NCI-H2227 (cell line): ENCODE measurements at regions not wholly inside any gene's neighbourhood (a gene's known extent, or its start where the extent isn't known, plus 50 kb on each side); places are given as distances from the start of the nearest gene placed in this dataset.
"Not testable (repeated sequence)": the region's sequence is repeated elsewhere in the genome, so short reads cannot be mapped to it uniquely, and the experiment has no call there.

Experiments
- DNase-seq: peaks from one replicate; lab custom pipeline; 2025; ENCODE audit not compliant: unreplicated experiment; lab: John Stamatoyannopoulos, UW

DNA sequence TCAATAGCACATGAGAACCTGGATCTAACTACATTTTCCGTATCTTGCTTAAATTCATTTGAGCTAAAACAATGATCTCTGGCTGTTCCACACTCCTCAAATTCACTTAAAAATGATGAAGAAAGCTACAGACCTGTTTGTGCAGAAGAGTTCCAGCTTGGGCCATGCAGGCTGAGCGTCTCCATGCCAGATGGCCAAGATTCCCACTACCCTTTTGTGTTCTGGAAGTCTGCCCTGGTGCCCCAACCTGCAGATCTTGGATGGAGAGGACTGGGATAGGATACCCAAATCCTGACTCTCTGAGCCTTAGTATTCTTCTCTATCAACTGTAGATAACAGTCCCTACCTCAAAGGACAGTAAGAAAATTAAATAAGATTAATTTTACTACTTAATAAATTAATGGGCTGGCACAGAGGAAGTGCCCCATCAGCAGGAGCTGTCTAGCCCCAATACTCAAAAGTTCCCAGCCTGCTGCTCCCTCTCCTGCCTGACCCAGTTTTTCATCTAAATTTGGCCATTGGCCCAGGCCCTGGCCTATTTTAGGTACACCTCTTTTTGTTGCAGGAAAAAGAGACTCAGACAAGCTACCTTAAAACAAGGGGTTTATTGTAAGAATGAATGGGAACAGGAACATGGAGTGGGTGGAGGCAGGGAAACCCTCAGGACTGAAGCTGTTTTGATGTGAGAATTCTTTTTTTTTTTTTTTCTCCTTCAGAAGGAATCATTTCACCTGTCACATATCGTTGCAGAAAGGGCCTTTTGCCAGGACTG, 81.4 kb upstream of the GRK3 start:
- no peak for DNase-seq

DNA sequence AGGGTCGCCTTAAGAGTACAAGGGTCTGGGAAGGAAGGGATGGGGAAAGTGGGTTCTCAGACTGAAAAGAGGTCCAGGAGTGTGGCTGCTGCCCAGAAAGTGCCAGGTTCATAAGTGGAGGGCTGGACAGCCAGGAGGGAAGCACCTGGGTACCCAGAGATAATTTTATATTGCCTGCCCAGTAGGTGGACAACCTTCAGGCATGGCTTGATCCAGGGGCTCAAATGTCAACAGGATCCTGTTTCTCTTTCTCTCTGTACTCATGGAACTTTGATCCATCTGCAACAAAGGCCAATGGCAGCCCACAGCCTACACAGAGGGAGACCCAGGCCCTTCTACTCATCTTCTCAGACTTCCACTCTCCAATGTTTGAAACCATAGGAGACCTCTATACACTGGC, 80.5 kb upstream of the GRK3 start:
- DNase-seq: no peak

DNA sequence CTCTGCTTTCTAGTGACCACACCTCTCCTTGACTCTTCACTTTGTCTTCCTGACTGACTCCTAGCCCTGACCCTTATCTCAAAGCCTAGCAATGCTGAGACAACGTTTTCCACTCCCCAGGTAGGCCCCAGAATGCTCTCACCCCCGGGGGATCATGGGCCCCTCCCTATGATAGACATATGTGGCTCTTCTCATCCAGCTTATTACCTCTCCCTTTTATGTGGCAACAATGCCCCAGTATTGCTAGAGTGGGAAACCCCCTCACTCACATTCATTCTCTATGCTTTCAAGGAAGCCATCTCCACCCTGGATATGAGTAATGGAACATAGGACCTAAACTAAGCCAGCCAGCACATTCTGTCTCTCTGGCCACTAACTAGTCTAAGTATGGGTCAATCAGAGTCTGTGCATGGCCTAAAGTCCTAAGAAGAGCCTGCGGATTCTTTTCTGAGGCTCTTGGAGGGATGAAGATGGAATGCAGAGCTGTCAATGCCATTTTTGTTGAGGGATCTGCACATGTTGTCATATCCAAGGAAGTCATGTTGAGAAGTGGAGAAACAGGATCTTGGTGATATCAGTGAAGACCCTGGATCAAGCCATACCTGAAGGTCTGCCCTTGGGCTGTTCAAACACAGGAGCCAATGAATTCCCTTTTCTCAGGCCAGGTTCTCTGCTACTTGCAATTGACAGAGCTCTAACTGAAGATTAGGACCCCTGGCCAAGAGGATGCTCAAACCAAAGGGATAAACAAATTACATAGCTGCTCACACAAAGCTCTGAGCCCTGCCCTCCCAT, 79.8 kb upstream of the GRK3 start:
- no peak for DNase-seq

DNA sequence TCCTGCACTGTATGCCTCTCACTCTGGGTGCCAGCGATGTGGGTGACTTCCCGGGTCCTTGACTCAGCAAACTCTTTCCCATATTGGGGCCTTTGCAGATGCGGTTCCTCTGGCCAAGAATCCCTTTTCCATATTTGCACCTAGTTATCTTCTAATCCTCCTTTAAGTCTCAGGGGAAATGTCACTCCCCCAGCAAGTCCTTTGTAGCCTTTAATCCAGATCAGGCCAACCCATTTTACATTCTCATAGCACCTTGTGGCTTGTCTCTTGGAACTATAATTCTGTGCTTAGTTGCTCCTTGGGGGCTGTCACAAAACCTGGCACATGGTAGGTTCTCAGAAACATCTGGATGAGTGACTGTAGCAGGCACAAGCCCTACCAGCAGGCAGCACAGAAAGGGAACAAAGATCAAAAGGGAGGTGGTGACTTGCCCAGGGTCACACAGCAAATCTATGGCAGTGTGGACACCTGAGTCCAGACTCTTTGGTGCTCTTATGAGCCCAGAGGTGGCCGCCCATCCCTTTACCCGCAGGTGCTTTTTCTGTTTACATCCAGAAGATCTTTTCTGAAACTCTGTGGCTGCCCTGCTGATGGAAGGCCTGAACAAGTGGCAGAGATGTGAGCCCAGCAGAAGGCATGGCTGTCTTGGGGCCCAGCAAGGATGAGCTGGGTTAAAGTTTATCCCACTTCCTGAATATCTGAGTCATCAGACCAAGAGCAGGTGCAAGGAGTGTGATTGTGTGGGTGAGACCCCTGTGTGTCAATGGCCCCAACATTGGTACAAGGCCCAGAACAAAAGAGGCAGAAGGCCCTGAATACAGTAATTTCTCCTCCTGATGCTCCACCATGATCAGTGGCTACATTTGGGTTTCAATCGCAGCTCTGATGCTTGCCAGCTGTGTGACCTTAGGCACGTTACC, 78.6 kb upstream of the GRK3 start:
- no peak for DNase-seq

DNA sequence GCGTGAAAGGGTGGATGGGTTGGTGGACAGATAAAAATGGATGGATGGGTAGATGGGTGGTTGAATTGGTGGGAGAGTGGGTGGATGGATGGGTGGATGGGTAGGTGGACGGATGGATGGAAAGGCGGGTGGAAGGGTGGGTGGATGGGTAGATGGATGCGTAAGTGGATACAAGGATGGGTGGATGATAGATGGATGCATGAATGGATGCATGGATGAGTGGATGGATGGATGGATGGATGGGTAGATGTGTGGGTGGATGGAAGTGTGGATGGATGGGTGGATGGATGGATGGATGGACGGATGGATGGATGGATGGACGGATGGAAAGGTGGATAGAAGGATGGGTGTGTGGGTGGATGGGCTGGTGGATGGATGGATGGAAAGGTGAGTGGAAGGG, 77.0 kb upstream of the GRK3 start:
- no peak for DNase-seq

DNA sequence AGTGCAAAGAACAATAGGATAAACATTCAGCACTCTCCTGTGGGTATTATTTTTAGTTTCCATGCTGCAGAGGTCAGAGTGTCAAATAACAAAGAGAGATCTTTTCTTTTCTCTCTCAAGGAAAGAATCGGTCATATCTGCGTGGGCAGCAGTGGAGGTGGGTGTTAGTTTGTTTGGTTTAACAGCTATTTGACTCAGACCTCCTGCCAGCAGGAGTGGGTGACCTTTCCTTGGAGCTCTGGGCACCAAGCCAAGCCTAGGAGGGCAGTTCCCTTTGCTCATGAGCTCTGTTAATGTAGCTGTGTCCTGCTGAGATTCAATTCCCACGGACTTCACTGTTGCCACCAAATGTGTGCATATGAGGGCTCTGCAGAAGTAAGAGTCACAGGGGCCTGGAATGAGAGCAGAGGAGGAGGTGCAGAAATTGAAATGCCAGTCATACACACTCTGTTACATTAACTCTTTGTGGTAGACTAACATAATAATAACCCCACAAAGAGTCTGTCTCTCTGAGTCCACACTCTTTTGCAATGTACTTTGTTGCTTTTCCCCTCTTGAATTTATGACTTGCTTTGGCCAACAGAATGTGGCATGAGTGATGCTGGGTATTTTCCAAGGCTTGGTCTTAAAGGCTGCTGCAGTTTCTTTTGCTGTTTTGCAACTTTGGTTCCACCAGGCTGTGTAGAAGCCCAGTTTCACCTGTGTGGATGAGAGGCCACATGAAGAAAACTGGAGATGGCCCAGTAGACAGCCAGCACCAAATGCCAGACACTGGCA, 76.0 kb upstream of the GRK3 start:
- peak; percentile 88 for DNase-seq

DNA sequence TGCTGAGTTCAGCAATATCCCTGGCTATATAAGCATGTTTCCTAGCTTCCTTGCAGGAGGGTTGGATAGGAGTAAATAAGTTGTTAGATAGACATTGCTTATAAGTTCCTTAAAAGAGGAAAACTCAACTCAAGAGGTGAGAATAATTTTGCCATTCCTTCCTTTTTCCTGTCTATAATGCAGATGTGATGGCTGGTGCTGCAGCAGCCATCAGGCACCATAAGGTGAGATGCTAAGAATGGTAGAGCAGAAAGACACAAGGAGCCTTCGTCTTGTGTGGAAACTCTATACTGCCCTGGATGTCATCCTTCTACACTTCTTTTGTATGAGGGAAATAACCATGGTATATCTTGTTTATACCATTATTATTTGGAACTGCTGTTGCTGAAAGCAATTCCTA, 74.5 kb upstream of the GRK3 start:
- no peak for DNase-seq

DNA sequence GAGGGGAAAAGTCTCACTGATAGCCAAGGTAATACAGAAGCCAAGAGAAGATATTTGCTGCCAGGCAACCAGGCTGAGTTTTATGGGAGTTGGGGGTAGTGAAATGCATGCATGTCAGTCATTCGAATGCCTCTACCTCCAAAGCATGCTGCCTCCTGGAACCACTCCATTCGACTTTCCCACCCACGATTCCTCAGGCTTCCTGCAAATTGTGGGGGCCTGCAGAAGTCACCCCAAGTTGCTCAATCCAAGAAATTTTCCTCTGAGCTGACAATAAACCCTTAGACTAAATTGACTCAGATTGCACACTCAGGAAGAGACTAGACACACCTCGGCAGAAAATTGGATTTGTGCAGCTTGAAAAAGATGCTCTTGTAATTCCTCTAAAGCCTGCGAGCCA, 73.6 kb upstream of the GRK3 start:
- DNase-seq: no peak

DNA sequence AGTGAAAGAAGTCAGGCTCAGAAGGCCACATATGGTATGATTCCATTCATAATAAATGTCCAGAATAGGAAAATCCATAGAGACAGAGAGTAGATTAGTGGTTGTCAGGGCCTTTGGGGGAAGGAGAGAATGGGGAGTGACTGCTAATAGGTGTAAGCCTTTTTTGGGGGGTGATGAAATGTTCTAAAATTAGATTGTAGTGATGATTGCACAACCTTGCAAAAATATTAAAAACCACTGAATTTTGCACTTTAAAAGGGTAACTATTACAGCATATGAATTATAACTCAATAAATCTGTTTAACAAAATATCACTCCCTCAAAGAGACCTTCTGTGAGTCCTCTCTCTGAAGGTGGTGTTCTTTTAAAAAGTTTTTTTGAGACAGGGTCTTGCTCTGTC, 72.3 kb upstream of the GRK3 start:
- no peak for DNase-seq

DNA sequence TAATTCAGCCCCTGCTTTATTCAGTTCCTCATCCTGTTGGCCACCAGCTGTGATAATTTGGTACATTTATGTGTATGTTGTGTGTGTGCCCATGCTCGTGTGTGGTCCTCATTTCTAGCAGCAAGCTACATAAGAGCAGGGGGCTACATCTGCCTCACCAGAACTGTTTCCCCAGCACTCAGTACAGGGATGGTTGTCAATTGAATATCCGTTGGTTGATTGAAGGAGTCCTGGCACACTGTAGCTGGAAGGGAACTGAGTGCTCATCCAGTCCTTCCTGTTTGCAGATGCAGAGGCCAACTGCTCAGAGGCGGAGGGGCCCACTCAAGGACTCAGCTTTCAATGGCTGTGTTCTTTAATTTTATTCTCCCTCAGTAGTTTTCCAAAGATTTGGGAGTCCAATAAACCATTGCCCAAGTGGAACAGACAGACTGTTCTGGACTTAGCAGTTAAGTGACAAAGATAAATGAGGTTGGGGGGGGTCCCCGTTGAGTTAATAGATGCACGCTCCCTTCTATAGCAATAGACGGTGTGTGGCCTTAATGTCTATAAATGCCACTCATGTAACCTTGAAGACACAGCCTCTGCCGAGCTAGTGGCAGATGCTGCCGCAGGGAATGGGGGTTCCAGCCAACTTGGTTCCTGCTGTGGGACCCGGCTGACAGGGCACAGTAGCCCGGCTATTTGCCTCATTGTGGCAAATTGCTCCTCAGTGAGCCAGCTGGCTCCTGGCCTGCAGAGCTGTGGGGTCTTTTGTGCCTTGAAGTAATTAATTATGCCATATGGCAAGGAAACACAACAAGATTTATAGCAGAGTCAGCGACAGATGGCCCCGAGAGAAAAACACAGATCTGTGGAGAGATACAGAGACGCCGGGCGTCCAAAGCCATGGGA, 71.4 kb upstream of the GRK3 start:
- DNase-seq: peak; percentile 79

DNA sequence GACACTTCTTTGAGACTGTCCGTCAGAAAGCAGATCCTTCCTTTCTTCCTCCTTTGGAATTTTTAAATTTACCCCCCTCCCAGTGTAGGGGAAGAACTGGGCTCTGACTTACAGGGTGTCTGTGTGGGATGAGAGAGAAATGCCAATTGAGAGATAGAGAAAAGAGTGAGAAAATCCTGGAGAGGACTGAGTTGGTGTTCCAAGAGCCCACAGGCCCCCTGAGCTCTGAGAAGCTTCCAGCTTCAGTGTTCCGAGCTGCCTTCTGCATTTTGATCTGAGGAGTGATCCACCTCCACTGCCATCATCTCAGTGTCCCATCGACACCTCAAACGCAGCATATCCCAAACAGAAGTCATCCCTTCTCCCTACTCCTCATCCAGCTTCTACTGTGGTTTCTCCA, 70.7 kb upstream of the GRK3 start:
- no peak for DNase-seq

DNA sequence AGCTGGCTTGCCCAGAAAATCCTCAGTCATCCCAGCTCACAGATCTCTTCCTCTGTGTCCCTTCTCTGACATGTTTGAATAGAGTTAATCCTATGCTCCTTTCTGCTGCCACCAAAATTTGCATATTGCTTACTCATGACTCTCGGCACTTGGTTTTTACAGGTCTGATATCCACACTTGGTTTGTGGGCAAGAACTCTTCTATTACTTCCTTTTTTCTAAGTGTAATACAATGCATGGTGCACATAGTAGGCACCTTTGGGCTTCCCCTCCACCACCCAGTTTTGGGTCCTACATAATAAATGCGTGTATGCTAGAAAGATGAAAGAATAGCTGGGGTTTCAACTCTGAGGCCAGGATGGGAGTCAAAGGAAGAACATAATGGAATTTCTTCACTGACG, 69.7 kb upstream of the GRK3 start:
- DNase-seq: no peak

DNA sequence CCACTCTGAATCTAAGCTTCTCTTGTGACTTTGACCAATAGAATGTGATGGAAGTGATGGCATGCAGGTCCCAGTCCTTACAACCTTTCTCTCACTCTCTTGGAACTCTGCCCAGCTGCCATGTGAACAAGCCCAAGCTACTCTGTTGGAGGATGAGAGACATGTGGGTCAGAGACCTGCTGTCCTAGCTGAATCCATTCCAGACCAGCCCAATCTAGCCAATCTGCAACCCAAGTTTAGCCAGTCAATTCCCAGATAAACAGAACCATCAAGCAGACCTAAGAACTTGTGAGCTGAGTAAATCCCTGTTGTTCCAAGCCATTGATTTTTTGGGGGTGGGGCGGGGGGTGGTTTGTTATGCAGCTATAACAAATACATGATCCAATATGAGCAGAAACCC, 69.2 kb upstream of the GRK3 start:
- no peak for DNase-seq

DNA sequence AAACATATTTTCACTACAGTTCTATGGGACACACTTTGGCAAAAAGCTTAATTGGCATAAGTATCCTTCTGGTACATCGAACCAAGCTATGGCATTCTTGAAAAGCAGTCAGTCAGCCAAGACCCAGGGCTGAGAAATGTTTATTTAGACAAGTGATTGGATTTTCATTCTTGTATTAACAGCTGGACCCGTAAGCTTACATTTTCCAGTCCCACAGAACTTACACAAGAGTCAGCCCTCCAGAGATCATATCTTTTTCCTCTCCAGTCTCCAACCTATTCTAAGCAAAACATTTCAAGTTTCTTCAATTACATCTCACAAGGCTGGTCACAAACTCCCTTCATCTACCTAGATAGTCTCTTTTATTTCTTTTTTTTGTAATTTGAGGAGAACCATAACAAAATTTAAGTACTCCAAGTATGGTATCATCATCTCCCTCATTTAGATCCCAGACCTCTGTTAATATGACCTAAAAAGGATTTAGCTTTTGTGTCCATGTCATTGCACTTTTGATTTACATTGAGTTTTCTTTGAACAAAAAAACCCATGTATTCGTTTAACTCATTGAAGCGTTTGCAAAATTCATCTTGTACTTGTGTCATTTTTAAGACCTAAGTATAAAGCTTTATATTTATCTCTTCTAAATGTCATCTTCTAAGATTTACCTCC, 67.9 kb upstream of the GRK3 start:
- DNase-seq: no peak

DNA sequence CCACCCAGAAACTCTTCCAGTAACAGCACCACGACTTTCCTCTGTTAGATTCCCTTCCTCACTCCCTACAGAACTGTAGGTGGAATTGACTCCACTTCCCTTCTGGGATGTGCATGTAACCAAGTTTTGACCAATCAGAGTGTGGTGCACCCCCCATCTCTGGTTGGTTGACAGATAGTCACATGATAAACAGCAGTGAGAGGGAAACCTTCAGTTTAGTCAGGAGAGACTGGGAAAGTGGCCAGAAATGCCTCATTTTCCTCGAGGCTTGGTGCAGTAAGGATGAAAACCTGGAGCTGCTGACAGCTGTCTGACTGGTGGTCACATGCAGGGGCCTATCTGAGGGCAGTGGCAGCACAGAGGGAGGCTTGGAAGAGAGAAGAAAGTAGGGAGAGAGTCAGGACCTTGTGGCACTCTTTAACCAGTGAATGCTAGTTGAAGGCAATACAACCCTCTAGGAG, 67.3 kb upstream of the GRK3 start:
- no peak for DNase-seq

DNA sequence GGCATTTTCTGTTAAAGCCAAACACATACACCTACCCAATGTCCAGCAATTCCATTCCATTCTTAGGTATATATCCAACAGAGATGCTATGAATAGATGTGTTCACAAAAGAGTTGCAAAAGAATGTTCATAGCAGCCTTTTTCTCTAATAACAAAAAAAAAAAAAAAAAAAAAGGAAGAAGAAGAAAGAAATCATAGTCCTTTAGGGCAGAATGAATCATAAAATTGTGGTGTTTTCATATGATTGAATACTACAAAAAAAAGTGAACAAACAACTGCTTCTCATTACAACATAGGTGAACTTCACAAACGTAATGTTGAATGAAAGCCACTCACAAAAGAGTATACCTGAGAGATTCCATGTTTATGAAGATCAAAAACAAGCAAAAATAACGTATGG, 66.8 kb upstream of the GRK3 start:
- DNase-seq: no peak

DNA sequence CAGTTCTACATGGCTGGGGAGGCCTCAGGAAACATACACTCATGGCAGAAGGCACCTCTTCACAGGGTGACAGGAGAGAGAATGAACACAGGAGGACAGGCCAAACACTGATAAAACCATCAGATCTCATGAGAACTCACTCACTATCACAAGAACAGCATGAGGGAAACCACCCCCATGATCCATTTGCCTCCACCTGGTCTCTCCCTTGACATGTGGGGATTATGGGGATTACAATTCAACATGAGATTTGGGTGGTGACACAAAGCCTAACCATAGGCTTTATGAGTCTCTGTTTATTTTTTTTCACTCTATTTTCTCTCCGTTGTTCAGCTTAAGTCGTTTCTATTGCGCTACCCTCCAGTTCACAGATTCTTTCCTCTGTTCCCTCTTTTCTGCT, 63.8 kb upstream of the GRK3 start:
- DNase-seq: not testable (repeated sequence)

DNA sequence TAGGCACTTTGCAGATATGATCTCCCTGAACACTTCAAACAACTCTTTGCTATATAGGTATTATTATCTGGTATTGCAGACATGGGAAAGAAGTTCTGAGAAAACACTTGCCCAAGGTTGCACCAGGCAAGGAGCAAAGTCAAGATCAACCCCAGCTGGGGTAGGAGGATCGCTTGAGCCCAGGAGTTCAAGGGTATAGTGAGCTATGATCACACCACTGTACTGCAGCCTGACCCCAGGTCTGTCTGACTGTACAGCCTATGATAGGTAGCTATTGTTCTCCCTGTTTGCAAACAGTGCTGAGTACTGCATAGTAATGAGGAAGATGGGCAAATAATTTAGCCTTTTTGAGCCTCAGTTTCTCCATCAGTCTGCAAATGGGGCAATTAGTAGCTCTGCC, 60.5 kb upstream of the GRK3 start:
- DNase-seq: not testable (repeated sequence)

DNA sequence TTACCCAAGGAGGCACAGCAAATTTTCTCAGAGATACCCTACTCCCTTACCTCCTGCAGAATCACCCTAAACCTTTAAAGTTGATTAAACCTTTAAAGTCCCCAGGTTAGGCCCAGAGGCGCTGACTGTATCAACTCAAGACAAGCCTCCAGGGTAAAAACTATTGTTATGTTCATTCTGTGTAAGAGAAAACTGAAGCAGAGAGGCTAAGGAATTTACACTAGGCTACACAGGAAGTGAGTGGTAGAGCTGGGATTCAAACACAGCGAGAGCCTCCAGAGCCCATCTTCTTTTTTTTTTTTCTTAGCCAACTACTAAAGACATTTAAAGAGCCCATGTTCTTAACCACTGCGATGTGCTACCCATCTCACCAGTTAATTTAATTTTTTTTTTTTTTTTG, 56.3 kb upstream of the GRK3 start:
- no peak for DNase-seq
